Thyroid gland (tissue), 4 donors: ENCODE measurements at regions not wholly inside any gene's neighbourhood (a gene's known extent, or its start where the extent isn't known, plus 50 kb on each side); places are given as distances from the start of the nearest gene placed in this dataset.
"Not testable (repeated sequence)": the region's sequence is repeated elsewhere in the genome, so short reads cannot be mapped to it uniquely, and the experiment has no call there.

Experiments
- DNase-seq, 2 donors: peaks; one replicate each; pipeline ENCODE4 v3.0.0-alpha.2; 2019
- H3K27ac ChIP-seq, 3 donors: fragments of 200-600 bp; sonication (generic); 1 replicate in 2 of 3; 2 replicates in 1 of 3; pipeline ENCODE4 v1.5.1; 2016 to 2019; ENCODE audit warnings: mild to moderate bottlenecking in 1 of 3, moderate library complexity in 1 of 3
- H3K27me3 ChIP-seq: fragments of 200-600 bp; sonication (generic); one replicate; pipeline ENCODE4 v1.5.1; 2019
- H3K36me3 ChIP-seq, 2 donors: fragments of 200-600 bp; sonication (generic); one replicate each; pipeline ENCODE4 v1.5.1; 2016 to 2019
- H3K4me1 ChIP-seq, 2 donors: fragments of 200-600 bp; sonication (generic); one replicate each; pipeline ENCODE4 v1.5.1; 2017 to 2019
- H3K4me3 ChIP-seq, 3 donors: fragments of 200-600 bp; sonication (generic); replicated peaks in 1 of 3; 1 replicate in 2 of 3; 2 replicates in 1 of 3; pipeline ENCODE4 v1.5.1; 2016; ENCODE audit warnings: mild to moderate bottlenecking in 1 of 3
- H3K9me3 ChIP-seq: fragments of 200-600 bp; sonication (generic); one replicate; pipeline ENCODE4 v1.5.1; 2017
- CTCF ChIP-seq, 6 experiments: fragments of 200-600 bp in 3 of 6; fragments of 450-650 bp in 3 of 6; sonication (generic) in 3 of 6; IDR thresholded peaks; one replicate each; pipeline ENCODE4 v1.5.1; 2016 to 2019; ENCODE audit warnings: antibody characterized with exemption in 6 of 6, mild to moderate bottlenecking in 2 of 6, inconsistent platforms in 1 of 6, moderate library complexity in 1 of 6
- POLR2A ChIP-seq, 2 donors: fragments of 450-650 bp; IDR thresholded peaks; one replicate each; pipeline ENCODE4 v1.6.1; 2017; ENCODE audit warnings: antibody characterized with exemption in 2 of 2, mild to moderate bottlenecking in 2 of 2, moderate library complexity in 1 of 2
- WGBS, 2 donors: methylation state at CpG; one replicate each; pipeline ENCODE4 v1.1.5; 2017; 5-methylcytosine and 5-hydroxymethylcytosine counted together
- intact Hi-C: fragments of 100-400 bp; cut with DNase I; formaldehyde crosslinking; loops from one replicate; pipeline ENCODE4 v1.15.1; 2023

GRCh38 chr5:90054612-90055011 lies 354.9 kb downstream of the CETN3 start:
- intact Hi-C loops: no loop called here

GRCh38 chr5:90051756-90052155 lies 357.8 kb downstream of the CETN3 start:
- DNase-seq: no peak
- Histone ChIP-seq H3K27ac (no peak overlapping the region), H3K4me1 (no peaks in the 10 kb centered on the region), H3K27me3 (no peaks in the 10 kb centered on the region), H3K9me3 (no peaks in the 10 kb centered on the region), H3K36me3 (no peaks in the 10 kb centered on the region), H3K4me3 (no peak overlapping the region)
- intact Hi-C loops: no loop called here
- no peak for TF ChIP-seq POLR2A (IDR thresholded peaks at IDR 0.05)
- TF ChIP-seq CTCF (IDR thresholded peaks at IDR 0.05): no peak
- 53 to 88% methylated on average over 1 of the region's 1 CpG for WGBS, 2 donors

More at GRCh38 chr5:90054612-90055011, 354.9 kb downstream of the CETN3 start:
- Histone ChIP-seq H3K27ac (no peak overlapping the region), H3K9me3 (no peaks in the 10 kb centered on the region), H3K27me3 (no peaks in the 10 kb centered on the region), H3K4me1 (peaks cover 0 to 3% of the 10 kb centered on the region in 2 donors), H3K36me3 (no peaks in the 10 kb centered on the region), H3K4me3 (no peak overlapping the region)
- no peak for TF ChIP-seq CTCF (IDR thresholded peaks at IDR 0.05)
- TF ChIP-seq POLR2A (IDR thresholded peaks at IDR 0.05): no peak
- WGBS, 2 donors: 89 to 96% methylated on average over 3 of the region's 3 CpGs
- no peak for DNase-seq

- no peak for DNase-seq
- no peaks in the 10 kb centered on the region for H3K4me1 ChIP-seq
- intact Hi-C loops: no loop called here
- H3K27ac ChIP-seq: no peak overlapping the region
- no peak for TF ChIP-seq POLR2A (IDR thresholded peaks at IDR 0.05)
- TF ChIP-seq CTCF (IDR thresholded peaks at IDR 0.05): no peak
- no peaks in the 10 kb centered on the region for H3K36me3 ChIP-seq
- H3K4me3 ChIP-seq: no peak overlapping the region
- H3K27me3 ChIP-seq: no peaks in the 10 kb centered on the region
- no peaks in the 10 kb centered on the region for H3K9me3 ChIP-seq
- WGBS, 2 donors: 98% methylated on average over 2 of the region's 2 CpGs
Observed at GRCh38 chr5:90050103-90050502, 359.5 kb downstream of the CETN3 start.

- TF ChIP-seq CTCF (IDR thresholded peaks at IDR 0.05): no peak
- no peak for TF ChIP-seq POLR2A (IDR thresholded peaks at IDR 0.05)
- Histone ChIP-seq H3K4me3 (no peak overlapping the region), H3K9me3 (no peaks in the 10 kb centered on the region), H3K27me3 (no peaks in the 10 kb centered on the region), H3K27ac (no peak overlapping the region), H3K4me1 (no peaks in the 10 kb centered on the region), H3K36me3 (no peaks in the 10 kb centered on the region)
- intact Hi-C loops: no loop called here
- DNase-seq: no peak
- WGBS, 2 donors: 72 to 78% methylated on average over 5 of the region's 5 CpGs
Observed at GRCh38 chr5:90047113-90047512, 362.4 kb downstream of the CETN3 start.

- intact Hi-C loops, H3K27ac ChIP-seq, H3K36me3 ChIP-seq, H3K4me1 ChIP-seq, H3K27me3 ChIP-seq, H3K9me3 ChIP-seq, DNase-seq, H3K4me3 ChIP-seq: not testable (repeated sequence)
- WGBS, 2 donors: 85 to 92% methylated on average over 4 of the region's 4 CpGs
Observed at GRCh38 chr5:90040082-90040481, 369.5 kb downstream of the CETN3 start.

- Histone ChIP-seq H3K27me3 (no peaks in the 10 kb centered on the region), H3K4me1 (no peaks in the 10 kb centered on the region), H3K4me3 (no peak overlapping the region), H3K36me3 (no peaks in the 10 kb centered on the region), H3K27ac (no peak overlapping the region), H3K9me3 (no peaks in the 10 kb centered on the region)
- TF ChIP-seq POLR2A (IDR thresholded peaks at IDR 0.05): no peak
- no peak for TF ChIP-seq CTCF (IDR thresholded peaks at IDR 0.05)
- WGBS, 2 donors: 68 to 84% methylated on average over 4 of the region's 4 CpGs
- DNase-seq: no peak
- intact Hi-C loops: no loop called here
Observed at GRCh38 chr5:90037646-90038045, 371.9 kb downstream of the CETN3 start.
